Sciatic nerve (tissue), 2 donors: ENCODE measurements at regions not wholly inside any gene's neighbourhood (a gene's known extent, or its start where the extent isn't known, plus 50 kb on each side); places are given as distances from the start of the nearest gene placed in this dataset.

Source experiments
- ATAC-seq: fragments of 200-7000 bp; cut with Tn5 transposase; one replicate; pipeline ENCODE4 v1.9.1; 2020; ENCODE audit warnings: mild to moderate bottlenecking, moderate library complexity
- DNase-seq: peaks from one replicate; pipeline ENCODE4 v3.0.0-alpha.2; 2020; ENCODE audit warnings: low spot score
- intact Hi-C: fragments of 100-400 bp; cut with DNase I; formaldehyde crosslinking; loops from one replicate; pipeline ENCODE4 v1.14.2; 2022
- donor health status: DM: no; HTN: no; CAD: no.
- donor health status: DM: no; HTN: no; CAD: no.

DNA sequence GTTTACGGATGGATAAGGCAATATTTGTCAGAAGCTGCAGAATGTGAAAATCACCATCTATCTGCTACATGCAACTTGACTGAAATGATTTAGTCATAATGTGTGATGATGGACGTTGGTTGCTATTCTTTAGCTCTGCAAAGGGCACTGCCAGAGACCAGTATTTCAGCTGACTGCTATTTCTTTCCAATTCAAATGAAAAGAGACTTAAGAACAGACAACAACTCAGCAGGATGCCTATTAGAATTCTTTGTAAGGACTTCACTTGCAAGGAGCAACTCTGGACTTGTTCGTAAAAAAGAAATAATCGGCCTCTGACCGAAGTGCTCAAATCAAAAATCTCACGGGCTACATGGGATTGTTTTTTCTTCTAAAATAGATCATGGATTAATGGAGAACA lies 262.7 kb downstream of the DHX15 start:
- intact Hi-C loops = no loop called here
- DNase-seq (no peak), ATAC-seq (no peak)

DNA sequence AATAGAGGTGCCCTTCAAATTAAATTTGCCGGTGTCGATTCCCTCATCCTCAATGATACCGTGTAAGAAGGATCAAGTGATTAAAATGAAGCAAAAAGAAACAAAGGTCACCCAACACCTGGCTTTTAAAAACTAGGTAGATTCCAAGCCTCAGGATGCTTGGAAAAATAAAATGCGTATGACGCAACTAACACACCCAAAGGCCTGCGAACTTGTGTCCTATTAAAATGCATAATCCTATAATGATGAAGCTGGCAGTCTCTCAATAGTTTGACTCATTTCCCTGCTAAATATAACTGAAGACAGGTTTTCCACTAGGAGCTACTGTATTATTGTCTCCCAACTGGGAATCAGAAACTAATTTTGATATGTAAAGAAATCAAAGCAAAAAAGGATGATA lies 263.2 kb downstream of the DHX15 start:
- DNase-seq (no peak), ATAC-seq (no peak)
- intact Hi-C loops = no loop called here

DNA sequence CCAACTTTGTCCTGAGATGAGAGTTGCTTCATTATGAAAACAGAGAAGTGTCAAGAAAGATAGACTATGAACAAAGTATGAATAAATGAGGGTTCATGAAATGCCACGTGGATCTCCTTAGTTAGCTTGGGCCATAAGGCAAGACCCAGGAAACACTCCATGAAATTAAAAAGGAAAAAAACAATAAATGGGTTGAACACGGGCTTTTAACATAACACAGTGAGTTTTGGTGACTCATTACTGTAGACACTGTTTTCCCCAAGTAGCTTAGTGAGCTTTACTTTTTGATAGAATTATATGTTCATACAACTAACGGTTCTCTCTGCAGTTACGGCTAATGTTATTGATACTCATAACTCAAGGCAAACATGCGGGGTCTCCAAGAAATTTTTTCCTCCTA lies 265.0 kb downstream of the DHX15 start:
- intact Hi-C loops = no loop called here
- DNase-seq (no peak), ATAC-seq (no peak)

DNA sequence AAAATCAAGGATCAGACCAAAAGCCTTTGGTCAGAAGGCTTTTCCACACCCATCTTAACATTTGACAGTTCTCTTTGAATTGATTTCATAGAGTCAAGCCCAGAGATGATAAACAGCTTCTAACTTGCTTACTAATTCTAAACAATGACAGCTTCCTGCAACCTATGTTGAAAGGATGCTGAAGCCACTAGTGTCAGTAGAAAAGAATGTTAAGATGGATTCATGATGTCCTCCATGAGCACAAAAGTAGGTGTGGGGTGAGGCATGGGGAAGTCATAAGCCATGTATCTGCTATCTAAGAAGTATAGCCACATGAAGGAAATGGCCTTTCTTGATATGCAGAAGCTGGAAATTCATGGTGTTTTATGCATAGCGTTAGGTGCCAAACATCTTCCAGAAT lies 269.3 kb downstream of the DHX15 start:
- DNase-seq = no peak
- no peak for ATAC-seq
- intact Hi-C loops = no loop called here

DNA sequence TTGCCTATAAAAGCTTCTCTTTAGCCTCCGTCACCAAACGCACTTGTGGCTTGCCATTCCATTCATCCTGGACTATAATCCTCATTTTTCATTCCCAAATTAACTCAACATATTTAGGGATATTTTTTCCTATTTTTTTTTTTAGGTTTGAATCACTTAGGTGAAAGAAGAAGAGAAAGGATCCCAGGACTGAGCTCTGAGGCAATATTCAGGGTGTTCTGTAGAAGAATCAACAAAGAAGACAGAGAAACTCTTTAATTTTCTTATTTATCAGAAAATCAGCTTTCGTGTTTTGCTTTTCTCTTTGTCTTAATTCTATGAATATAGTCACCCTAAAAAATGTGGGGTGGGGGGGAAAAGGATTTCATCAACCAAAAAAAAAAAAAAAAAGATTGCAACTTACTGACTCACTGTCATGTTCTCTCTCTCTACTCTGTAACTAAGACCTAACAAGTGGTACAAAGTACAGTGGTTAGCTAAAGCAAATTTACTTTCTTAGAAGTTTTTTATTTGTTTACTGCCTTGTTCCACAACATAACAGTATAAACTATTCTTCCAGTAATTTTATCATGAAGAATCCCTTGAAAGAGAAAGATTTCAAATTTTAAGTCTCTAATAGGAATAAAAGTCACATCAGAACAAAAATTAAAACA lies 272.0 kb downstream of the DHX15 start:
- no peak for ATAC-seq
- DNase-seq = no peak
- intact Hi-C loops = no loop called here

DNA sequence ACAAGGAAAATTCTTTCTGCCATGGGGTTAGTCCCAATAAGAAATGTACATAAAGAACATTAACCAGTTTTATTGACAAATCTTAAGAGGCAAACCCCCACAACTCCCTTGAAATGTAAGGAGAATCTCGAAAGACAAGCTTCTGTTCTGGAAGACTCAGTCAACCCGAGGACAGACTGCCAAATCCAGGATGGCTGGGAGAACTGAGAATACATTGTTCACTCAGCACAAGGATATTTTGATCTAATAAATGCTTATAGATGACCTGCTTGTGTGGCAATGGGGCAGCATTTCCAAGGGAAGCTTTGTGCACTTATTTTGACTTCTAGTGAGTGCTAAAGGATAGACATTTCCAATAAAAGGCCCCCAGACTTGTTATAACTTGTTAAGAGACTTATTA lies 280.4 kb downstream of the DHX15 start:
- no peak for DNase-seq
- intact Hi-C loops = no loop called here
- no peak for ATAC-seq

DNA sequence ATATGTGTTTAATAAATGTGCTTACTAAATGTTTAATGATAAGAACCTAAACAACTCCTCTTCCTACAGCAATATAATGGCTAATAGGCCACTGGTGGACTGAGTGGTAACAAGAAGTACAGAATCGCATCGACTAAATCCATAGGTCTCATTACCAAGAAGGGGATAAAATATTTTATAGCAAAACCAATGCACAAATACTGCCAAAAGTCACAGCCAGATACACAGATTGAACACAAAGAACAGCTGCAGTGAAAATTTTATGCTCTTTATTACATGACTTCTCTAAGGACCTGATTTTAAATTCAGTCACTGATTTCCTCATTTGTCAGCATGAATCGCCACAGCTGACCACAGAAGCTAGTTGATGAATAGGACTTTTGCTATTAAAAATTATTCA lies 285.4 kb downstream of the DHX15 start:
- no peak for ATAC-seq

DNA sequence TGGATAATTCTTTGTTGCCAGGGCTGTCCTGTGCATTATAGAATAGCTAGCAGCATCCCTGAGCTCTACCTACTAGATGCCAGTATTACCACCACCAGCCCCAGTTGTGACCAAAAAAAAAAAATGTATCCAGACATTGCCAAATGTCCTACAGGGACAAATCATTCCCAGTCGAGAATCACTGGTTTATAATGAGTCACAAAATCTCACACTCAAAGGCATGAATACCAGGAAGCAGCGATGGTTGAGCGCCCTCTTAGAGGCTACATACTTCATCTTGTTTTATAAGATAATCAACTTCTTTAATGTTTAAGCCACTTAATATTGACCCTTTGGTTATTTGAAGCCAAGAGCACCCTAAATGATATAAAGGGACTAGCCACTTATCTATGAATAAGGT lies 297.3 kb downstream of the DHX15 start:
- intact Hi-C loops = no loop called here
- no peak for DNase-seq
- ATAC-seq = no peak

More for the DNA sequence above, 285.4 kb downstream of the DHX15 start:
- intact Hi-C loops = no loop called here
- no peak for DNase-seq

DNA sequence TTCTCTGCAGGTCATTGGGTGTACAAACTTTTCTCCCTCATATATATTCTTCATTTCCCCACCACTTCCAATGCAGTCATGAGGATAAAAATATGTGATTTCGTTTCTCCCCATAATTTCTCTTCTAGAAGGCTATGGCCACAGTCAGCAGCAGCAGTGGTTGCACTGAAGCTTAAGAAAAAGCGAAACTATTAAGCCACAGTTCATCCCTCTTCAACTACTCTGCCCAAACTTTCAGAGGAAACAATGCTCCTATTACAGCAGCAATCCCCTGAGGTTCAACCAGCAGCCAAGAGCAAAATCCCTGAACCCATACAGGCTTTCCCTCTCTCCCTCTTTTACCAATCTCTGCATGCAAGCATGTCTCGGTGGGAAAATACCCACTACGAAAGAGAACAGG lies 298.6 kb downstream of the DHX15 start:
- DNase-seq = no peak
- ATAC-seq = peak; percentile 82
- intact Hi-C loops = no loop called here

DNA sequence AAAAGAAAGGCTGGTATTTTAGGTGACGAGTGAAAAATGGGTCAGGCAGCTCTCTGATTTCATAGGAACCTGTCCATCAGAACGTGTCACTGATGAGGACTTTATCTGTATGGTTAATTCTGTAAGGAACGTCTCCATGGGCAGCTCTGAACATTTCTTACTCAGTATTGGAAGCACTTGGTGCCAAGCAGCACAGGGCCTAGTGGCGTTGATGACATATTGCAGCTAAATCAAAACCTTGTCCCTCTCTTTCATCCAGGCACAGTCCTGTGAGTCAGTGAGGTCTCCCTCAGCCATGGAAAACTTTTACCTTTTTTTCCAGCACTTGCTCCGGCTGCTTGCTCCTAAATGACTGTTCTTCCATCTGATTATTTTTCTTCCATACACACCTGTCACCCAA lies 301.9 kb downstream of the DHX15 start:
- ATAC-seq (no peak), DNase-seq (no peak)
- intact Hi-C loops = no loop called here

DNA sequence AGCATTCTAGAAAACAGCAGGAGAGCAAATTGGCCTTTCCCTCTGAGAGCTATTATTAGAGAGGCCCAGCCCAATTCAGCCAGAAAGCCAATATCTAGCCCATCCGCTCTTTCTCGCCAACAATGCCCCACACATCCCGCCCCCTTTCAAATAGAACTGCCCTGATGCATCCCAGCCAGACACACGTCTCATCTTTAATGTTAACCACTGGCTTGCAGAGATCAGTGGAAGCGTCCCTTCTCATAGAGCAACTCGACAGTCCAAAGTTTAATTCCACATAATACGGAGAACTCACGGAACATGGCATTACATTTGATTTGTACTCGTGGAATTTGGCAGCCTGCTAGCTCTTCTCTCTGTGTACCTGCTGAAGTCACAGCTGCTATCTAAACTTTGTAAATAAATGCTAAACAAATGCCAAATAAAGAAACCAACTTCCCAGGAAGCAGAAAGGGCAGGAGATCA lies 304.4 kb downstream of the DHX15 start:
- DNase-seq (no peak), ATAC-seq (no peak)
- intact Hi-C loops = no loop called here

DNA sequence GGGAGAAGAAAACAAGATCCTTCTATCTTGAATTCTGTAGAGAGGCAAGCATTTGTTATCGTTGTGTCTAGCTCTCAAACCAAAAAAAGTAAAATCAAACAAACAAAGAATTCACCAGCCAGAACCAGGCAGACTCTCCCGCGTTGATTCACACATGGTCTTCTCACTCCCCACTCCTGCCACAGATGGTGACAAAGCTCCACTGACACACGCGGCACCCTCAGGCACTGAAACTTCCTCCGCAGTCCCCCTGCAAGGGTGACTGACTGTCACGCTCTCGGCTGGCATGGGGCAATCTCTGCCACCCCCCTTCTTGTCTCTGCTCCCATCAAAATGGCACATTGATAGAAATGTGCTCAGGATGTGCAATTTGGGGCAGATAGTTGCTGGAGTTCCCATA lies 304.9 kb downstream of the DHX15 start:
- ATAC-seq = no peak
- intact Hi-C loops = no loop called here
- DNase-seq = no peak

DNA sequence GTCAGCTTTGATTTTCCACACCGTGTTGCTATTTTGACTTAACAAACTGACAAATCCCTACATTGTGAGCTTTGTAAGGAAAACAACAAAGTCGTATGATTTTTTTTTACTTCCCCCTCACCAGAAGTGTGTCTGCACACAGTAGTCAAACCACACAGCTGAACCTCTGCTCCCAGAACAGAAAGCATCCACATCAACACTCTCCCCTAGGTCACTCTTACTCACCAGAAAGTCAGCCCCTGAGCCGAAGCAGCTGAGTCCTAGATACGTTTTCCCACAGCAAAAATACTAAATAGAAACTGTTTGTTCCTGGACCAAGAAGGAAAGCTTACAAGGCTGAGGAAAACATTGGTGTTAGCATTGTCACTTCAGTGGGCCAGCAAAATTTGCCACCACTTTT lies 305.7 kb downstream of the DHX15 start:
- DNase-seq (no peak), ATAC-seq (peak; percentile 72)
- intact Hi-C loops = no loop called here

DNA sequence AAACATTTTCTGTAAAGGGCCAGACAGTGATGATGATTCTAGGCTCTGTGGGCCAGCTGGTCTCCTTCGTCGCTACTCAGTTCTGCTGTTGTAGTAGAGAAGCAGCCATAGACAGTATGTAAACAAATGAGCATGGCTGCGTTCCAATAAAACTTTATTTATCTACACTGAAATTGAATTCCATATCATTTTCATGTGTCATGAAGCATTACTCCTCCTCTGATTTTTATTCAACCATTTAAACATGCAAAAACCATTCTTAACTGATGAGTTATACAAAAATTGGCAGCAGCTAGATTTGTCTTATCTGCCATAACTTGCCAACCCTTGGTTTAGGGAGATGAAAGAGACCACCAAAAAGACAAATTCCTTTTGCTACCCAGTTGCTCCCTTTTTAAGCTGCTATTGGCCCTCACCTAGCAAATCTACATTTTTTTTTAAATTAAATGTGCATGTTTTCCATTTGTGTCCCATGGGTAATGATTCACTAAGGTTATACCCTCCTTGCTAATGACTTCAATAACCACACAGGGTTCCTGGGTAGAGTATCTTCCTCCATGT lies 309.9 kb downstream of the DHX15 start:
- ATAC-seq (no peak), DNase-seq (no peak)
- intact Hi-C loops = no loop called here

DNA sequence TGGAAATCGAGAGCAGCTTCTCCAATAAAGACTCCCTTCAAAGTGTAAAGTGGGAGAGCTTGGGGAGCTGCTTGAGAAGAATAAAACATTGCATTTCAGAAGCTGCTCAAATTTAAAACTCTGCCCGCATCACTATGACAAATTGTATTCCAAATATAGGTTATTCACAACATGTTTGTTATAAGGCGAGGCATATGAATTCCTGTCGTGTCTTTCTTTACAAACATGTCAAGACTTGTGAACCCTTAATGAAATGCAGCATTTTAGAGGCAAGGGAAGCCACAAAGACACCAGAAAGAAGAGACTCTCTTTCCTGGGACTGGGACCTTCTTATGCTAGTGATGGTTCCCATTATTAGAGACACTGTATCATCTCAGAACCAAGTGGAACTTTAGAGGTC lies 311.2 kb downstream of the DHX15 start:
- no peak for ATAC-seq
- no peak for DNase-seq
- intact Hi-C loops = no loop called here

DNA sequence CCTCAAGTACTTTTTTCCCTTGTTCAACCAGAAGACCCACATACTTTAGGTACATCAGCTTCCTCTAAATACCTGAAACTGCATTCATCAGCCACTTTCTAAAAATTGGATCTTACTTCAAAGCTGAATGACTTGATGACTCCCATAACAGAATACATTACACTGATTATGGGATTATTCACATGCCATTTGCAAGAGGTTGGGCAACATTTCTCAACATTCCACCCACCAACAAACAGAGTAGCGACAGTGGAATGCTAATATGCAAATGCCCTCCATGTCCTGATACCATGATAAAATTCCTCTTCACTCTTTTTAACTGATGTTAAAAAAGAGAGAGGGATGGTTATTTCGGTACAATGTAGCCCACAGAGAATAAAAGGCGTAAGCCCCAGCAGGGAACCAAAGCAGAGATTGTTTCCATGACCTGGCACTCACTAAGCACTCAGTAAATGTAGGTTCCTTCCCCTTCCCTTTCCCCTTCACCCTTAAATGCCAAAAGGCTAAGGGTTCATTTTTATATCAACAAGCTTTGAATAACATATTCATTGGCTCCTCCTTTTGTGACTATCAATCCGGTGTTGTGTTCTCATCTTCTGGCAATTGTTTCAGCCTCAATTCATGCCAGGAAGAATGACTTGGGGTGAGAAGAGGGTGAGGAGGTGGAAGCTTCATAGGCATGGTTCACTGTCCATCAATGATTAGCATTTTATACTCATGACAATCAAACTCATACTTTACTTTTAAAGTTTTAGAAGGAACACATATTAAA lies 317.2 kb downstream of the DHX15 start:
- intact Hi-C loops = no loop called here
- peak; percentile 63 for ATAC-seq

DNA sequence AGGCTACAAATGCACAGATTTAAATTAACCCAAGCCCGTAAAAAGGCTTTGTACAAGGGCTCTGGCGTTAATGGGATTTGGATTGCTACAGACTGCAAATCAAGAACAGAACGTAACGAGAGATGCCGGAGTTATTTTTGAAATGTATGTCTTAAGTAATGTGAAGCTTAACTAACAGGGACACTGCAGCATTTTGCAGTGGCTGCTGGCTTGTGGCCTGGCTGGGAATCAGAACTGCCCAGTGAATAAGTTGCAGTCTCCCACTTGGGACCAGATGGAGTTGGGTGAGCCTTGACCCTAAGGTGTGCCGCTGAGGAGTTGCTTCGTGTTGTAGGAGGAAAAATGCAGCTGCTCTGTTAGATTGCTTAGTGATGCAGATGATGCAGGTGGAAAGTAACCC lies 318.4 kb downstream of the DHX15 start:
- DNase-seq = no peak
- intact Hi-C loops = no loop called here
- no peak for ATAC-seq

More for the DNA sequence above, 317.2 kb downstream of the DHX15 start:
- no peak for DNase-seq

DNA sequence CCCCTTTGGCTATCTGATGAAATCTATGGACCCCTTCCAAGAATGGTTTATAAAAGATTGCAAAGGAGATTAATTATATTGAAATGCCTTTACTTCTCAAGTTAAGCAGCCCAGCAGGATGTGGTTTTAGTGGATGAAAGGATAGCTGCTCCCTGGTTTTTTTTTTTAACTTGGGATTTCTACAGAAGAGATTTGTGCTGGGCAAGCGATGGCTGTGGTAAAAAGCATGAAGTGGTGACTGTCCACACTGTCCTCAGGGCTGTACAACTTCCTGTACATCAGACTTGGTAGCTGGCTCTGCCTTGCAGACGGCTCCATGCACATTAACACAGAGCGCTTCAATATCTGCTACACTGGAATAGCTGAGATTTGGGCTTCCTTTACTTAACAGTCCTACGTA lies 321.7 kb downstream of the DHX15 start:
- ATAC-seq (no peak), DNase-seq (no peak)
- intact Hi-C loops = no loop called here

DNA sequence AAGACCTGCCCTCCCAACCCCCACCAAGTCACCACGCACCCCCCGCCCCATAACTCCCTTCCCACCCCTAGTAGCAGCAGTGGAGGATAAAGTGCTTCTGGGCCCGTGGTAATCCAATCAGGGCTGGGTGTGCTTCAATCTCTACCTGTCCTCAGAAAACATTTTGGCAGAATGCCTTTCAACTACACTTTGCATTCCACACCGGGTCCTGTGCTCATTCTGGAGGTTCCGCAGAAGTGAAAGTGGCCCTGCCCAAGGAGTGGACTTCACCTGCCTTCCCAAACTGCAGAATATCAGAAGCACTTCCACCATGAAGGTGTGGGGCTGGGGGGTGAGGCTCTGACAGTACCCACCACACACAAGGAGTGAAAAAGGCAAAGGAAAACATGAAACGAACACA lies 322.3 kb downstream of the DHX15 start:
- DNase-seq (no peak), ATAC-seq (peak; percentile 11)
- intact Hi-C loops = no loop called here

DNA sequence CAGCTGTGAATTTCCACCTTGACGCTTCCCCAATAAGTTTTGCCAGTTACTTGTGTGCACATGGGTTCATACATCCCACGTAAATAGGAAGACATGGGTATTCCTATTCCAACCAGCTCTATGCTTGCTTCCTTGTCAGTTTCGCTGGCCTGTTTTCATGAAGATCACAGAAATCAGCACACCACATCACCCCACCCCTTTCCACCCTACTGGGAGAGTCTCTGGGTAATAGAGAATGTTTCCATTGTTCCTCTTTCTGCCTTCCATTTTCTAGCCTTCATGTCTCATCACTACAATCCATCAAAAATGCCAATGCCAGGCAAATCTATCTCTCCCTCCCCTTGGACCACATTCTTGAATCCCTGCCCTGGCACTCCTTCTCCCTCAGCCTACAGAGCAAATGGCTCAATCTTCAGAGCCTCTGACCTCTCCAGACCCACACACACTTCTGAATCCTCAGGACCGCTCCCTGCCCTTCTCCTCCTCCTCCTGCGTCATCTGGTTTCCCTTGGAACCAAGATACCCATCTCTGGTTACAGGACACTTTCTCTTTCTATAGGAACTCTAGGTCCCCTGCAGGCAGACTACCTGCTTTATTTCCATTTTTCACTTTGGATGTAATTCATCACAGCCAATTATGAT lies 323.3 kb downstream of the DHX15 start:
- peak; percentile 92 for ATAC-seq
- intact Hi-C loops = no loop called here
- DNase-seq = peak; percentile 58
